COLO829 (cell line): ENCODE measurements at regions not wholly inside any gene's neighbourhood (a gene's known extent, or its start where the extent isn't known, plus 50 kb on each side); places are given as distances from the start of the nearest gene placed in this dataset.

Source experiments
- DNase-seq: peaks from one replicate; pipeline ENCODE4 v3.0.0; 2012; ENCODE audit warnings: low spot score

DNA sequence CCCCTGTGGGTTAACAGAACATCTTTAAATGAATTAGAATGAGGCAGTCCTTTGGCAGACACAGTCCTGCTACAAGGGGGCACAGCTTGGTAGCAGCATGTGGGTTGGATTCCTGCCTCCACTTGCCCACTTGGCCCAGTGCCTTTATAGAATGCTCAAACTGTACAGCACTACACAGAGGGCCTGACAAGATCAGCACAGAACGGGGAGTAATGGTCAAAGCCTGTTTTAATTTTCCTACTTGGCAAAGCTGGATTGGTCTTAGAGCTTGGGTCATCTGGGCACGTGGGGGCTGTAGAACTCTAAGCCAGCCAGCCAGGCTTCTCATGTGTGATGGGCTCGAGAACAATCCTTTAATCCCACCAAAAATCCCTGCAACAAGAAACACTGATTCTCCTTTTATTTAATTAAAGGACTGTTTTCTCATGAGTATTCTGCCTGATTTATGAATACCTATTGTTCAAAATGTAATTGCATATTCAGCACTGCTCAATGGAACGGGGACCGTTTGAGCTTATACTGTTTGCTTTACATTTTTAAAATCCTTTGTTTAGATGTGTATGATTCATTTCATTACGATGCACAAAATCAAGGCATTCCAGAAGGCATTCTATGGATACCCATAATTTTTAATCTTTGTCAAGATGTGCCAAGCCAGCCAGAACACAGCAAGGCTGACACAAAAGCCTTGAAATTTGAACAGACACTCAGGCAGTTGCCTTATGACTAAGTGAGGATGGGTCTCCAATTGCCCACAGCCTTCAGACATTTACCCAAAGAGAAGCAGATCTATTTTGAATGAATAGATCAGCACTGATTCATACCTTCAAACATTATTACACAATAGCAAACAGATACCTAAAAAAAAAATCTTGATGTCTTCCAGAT, 249.3 kb upstream of the TGFBR2 start:
- DNase-seq, result no peak

DNA sequence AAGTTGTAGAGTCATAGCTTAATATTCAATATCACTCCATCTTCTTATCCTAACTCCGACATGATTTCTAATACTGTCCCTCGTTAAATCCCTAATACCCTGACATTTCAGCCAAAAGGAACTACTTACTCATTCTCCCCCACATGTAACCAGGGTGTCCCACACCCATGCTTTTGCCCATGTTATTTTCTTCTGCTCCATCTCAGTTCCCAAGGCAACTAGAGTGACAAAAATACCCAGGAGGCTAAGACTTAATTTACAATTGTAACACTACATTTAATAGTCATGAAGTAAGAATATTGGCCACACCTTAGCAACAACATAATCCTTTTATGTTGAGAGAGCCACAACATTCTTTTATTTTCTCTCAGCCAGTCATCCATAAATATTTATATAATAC, 248.5 kb upstream of the TGFBR2 start:
- no peak for DNase-seq

DNA sequence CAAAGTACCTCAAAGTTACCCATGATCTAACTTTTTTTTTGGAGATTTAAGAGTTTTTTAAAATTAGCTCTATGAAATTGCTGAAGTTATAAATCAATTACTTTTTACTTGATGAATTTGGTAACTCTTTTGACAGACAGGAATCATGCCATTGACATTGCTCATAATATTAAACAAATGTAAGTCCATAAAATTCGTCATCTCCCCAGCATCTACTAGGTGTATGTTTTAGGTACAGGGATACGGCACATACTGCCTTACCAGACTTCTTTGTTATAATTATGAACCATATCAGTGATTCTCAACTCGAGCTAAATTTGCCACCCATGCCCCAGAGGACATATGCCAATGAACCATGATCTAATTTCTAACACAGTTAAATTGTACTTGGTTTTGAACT, 247.5 kb upstream of the TGFBR2 start:
- DNase-seq, result no peak

DNA sequence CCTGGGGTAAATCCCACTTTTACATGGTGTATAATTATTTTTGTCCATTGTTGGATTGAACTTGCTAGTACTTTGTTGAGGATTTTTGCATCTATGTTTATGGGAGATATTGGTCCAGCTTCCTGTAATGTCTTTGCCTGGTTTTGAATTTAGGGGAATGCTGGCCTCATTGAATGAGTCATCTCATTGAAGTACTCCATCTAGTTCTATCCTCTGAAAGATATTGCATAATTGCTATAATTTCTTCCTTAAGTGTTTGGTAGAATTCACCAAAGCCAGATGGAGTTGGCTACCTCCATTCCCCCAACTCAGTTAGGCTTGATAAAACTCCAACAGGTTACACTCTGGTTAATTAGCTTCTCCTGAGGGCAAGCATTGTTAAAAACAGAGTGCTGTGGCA, 237.4 kb upstream of the TGFBR2 start:
- DNase-seq, result no peak

DNA sequence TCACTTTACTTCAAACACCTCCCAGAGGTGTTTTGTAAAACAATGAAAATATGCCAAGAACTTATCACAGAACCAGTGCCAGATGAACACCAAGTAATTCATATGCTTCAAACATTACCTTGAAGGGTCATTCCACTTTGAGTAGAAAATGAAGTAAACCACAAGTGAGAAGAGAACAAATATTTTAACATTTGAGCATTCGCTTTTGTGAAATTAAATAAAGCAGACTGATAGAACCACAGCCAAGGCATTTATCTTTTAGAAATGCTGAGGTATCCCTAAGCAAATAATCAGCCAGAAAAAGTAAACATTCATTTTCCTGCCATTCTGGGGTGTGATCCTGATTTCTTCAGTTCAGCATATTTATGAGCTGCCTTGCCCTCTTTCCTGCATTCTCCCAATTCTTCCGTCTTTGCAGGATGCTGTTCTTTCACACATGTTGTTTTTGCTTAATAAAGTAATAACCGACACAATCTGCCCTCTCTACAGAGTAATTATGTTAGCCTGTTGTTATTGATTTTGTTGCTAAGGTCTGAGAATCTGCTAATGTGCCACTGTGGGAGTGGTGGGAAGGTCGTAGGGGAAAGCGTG, 235.6 kb upstream of the TGFBR2 start:
- no peak for DNase-seq

DNA sequence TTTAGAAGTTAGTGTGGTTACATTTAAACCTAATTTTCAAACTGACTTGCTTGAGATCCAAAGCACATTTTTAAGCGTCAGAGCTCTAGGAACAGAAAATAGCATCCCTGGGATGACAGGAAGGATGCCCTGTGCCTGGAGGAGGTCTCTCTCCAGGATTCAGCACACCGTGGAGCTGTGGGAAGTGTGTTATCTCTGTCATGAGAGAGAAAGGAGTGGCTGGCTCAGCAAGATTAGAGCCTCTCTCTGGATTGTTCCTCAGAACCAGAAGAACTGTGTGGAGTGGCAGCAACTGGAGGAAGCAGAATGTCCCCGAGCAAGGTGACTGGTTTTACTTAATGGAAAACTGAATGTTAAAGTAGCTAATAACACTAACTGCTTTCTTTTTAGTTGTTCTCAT, 233.6 kb upstream of the TGFBR2 start:
- DNase-seq, result no peak

DNA sequence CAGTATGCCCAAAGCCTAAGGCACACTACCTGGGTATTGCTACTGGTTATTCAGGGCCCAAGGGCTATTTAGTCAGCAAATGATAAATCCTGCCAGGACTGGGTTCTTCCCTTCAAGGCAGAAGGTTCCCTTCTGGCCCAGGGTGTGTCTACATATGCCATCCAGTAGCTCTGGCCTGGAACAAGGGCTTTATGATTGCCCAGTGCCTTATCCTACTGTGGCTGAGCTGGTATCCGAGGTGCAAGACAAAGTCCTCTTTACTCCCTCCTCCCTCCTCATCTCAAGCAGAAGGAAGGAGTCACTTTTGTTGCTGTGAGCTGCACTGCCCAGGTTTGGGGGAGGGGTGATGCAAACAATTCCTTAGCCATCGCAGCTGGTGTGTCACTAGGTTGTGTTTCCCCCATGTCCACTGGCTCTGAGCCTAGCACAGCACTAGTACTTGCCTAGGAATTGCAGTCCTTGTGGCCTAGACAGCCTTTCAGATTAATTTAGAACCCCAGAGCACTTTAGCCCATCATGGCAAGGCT, 221.8 kb upstream of the TGFBR2 start:
- no peak for DNase-seq

DNA sequence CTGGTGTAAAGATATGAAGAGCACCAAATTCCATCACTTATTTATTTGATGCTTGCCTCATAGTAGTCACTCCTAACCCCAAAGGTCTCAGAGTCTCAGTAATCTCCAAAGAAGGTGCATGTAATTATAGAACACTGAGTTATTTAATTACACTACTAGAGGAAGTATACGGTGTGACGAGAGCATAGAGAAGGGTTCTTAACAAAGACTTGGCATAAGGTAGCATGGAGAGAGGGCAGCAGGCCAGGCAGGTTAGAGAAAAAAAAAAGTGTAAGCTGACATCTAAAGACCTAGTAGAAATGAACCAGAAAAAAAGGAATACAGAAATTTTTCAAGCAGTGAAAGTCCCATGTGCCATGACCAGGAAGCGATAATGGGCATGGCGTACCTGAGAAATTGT, 213.3 kb upstream of the TGFBR2 start:
- DNase-seq, result no peak

DNA sequence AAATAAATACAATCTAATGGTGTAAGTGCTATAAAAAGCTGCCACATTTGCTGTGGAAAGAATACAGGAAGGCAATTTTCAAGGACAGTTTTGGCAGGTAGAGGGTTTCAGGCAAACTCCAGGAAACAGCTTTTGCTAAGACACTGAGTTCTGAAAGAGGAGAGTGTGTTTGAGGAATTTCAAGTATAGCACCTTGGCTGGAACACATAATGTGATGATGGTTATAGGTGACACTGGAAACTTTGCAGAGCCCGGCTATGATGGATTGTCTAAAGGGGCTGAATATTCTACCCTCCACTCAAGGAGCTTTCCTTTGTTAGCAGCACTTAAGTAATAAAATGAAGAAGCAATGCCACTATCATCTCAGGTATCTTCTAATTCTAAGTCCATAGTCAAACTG, 209.4 kb upstream of the TGFBR2 start:
- no peak for DNase-seq

DNA sequence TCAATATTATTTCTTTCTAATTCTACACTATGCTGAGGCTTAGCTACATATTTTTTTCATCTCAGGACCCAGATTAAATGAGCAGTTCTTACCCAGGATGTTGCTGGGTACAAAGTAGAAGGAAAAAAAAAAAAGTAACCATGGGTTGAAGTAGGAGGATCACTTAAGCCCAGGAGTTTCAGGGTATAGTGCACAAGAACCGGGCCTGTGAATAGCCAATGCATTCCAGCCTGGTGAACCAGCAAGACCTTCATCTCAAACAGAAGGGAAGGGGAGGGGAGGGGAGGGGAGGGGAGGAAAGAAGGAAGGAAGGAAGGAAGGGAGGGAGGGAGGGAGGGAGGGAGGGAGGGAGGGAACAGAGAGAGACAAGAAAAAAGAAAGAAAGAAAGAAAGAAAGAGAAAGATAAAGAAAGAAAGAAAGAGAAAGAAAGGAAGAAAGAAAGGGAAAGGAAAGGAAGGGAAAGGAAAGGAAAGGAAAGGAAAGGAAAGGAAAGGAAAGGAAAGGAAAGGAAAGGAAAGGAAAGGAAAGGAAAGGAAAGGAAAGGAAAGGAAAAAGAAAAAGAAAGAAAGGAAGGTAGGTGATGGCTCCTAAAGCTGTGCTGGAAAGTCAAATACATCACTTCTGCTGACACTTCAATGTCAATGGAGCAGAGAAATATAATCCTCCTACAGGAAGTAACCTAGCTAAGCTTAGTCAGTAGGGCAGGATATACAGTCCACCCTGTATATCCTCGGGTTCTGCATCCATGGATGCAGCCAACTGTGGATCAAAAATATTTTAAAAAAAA, 206.8 kb upstream of the TGFBR2 start:
- DNase-seq, result no peak

DNA sequence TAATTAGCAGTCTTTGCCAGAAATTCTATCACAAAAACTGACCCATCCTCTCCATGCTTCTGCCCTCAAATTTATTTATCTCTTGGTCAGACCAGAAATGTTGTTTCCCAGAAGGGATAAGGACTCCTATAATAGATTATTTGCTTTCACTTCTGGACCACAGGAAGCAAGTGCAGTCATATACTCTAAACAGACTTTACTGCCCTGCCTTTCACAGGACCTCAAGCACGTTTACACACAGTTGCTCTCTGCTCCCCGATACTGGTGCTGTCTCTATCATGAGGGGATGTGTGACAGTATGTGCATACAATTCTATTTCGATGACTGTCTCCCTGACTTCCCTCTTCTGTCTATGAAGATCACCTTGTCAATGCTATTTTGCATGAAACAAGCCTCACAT, 205.5 kb upstream of the TGFBR2 start:
- DNase-seq, result no peak

DNA sequence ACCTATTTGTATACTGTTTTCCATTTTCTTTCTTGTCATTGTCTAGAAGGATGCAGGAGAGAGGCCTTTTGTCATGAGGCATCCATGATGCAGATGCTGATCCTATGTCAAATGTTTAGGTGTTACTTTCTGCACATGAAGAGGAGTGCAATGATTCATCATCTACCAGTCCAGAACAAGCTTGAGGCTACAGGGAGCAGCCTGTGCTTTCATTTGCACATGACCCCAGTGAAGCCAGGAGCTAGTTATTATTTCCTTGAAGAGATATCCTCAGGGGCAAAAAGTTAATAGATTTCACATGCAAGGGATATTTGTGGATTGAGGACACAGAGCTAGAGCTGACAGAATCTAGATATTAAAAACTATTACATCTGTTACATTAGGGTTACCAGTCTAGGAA, 204.4 kb upstream of the TGFBR2 start:
- peak; percentile 32 for DNase-seq

DNA sequence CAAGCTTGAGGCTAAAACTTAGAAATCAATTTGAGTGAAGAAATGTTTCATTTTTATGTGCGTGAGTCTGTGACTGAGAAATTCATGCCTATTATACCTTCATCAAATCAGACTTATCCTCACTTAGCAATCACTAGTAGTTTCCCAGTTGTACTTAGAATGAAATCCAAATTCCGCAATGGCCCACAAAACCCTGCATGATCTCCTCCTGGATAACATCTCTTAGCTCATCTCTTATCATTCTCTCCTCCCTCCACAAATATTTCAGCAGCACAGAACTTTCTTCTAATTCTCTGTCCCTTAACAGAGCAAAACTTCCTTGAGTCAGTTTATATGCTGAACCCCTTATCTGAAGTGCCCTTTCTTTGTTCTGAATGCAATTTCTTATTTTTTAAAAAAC, 198.8 kb upstream of the TGFBR2 start:
- DNase-seq, result no peak

DNA sequence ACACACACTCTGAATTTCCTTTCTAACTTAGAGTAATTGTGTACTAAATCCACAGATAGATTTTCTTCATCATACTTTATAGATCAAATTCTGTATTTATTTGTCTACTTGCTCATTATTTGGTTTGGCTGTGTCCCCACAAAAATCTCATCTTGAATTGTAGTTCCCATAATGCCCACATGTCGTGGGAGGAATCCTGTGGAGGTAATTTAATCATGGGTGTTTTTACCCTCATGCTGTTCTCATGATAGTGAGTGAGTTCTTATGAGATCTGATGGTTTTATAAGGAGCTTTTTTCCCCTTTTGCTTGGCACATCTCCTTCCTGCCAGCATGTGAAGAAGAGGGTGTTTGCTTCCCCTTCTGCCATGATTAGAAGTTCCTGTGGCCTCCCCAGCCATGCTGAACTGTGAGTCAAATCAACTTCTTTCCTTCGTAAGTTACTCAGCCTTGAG, 198.3 kb upstream of the TGFBR2 start:
- no peak for DNase-seq

DNA sequence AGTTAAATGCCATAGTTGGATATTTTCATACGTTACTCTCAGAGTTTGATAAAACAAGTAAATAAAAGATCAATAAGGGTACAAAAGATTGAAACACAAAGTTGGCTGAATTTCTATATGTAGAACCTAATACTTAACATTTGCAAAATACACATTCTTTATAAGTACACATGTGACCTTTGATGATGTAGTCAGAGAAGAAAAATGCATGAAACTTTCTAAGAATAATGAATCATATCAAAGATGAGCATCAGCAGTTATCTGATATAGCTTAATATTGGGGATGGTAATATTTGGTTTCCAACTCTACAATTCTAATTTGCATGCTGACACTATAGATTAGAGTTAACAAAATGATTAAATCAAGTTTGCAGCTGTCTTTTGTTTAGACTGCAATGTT, 188.0 kb upstream of the TGFBR2 start:
- DNase-seq, result no peak

DNA sequence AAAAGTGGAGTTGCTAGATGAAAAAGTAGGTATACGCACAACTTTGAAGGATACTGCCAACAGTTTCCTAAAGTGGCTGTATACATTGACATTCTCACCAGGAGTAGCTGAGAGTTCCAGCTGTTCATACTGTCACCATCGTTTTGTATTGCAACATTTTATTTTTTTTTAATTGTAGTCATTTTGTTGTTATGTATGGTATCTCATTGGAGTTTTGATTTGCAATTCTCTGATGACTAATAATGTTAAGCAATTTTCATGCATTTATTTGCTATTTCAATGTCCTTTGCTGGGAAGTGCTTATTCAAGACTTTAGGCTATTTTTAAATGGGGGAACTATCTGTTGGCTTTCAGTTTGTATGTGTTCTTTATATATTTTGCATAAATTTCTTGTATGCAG, 185.1 kb upstream of the TGFBR2 start:
- DNase-seq, result no peak

DNA sequence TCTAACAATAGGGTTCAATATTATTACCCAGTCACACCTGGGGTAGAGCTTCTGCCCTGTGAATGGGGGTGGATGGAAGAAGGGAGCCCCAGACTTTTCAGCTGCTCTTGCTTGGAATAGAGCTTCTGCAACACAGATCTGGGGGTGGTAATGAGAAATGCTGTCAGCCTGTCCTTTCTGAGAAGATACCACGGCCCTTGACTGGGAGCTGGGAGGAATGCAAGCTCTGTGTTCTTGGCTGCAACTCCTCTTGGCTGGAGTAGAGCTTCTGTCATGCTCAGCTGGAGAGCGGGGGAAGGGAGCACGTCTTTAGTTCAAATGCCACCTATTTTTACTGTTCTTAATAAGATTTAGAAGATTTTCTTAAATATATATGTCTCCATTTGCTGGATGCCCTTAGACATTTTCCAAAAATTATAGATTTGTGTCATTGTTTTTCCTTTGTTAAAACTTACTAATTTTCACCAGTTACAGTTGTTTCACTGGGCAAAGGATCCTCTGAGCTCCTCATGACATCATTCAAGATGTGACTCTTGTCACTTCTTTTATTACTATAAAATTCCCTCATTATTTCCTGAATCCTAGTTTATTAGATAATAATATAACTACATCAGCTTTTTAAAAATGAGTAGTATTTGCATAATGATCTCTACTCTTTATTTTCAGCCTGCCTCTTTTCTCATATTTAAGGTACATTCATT, 180.0 kb upstream of the TGFBR2 start:
- no peak for DNase-seq

DNA sequence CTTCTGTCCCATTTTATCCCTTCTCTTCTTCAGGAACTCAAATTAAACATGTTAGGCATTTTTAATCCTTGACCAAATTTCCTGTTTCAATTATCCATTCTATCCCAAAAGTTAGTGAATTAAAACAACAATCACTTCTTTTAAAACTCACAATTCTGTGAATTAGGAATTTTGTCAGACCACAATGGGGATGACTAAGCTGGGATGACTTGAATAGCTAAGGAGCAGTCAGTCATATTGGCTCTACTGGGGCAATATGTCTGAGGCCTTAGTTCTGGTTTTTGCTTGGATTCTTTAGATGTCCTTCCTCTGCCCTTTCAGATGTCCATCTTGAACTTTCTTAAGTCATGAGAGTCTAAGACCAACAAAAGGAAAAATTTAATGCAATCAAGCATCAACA, 178.2 kb upstream of the TGFBR2 start:
- DNase-seq, result peak; percentile 56

DNA sequence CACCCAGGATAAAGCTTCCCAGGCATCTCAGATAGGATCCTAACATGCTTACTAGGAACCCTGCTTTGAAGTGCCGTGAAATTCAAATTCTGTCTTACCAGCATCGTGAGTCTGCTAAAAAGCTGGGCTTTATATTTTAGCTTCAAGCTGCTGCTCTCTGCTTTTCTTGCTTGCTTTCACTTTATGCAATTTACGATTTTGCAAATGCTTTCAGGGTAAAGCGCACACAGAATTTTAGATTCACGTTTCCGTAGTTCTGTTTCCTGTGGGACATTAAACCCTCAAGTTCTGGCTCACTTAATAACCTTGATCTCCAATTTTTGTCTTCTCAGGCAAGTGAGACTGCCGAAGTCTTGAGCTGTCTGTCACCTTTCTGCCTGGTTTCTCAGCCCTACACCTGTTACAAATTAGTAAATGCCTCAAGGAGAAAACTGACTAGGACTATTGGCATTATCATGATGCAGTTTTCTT, 170.5 kb upstream of the TGFBR2 start:
- no peak for DNase-seq

DNA sequence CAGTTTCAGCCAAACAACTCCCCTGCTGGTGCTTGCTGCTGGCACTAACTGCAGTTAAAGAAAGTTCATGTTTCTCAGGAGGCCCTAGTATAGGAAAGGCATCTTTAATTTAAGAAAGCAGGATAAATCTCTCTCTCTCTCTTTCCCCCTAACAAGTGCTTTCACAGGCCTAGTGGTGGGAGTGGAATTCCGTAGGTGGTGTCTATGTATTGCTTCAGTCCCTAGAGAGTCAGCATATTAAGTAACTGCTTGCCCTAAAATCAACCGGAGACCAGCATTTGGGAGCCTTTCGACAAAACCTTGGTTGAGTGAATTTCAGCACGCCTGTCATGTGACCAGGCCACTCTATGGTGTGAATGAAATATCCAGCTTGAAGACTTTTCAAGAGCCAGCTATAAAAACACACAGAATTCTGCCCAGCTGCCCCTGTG, 169.2 kb upstream of the TGFBR2 start:
- peak; percentile 34 for DNase-seq

DNA sequence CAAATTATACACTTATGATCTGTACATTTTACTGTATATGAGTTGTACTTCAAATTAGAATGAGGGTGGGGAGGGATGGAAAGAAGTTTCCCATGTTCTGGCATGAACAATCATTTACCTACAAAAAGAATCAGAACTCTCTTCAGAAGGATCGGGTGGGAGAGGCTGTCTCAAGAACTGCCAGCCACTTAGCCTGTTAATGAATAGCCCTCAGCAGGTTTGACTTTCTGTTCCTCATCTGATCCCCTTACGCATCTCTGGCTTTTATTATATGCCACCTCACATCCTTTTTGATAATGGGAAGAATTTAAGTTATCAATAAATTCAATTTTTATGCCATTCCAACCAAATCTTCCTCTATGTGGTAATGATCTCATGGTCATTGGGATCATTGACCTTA, 168.3 kb upstream of the TGFBR2 start:
- no peak for DNase-seq
